Calu3 (cell line): ENCODE measurements at regions not wholly inside any gene's neighbourhood (a gene's known extent, or its start where the extent isn't known, plus 50 kb on each side); places are given as distances from the start of the nearest gene placed in this dataset.

Experiments
- BruUV-seq: library from RNA; stranded (reverse); fragments of 400-500 nt; replicated peaks from 2 replicates; lab custom pipeline; 2021; lab: Mats Ljungman, UMichigan
- CTCF ChIA-PET: fragments of 300-600 bp; sonication (Branson Sonifier 250); formaldehyde crosslinking; loops from one replicate; lab custom pipeline; 2022; ENCODE audit warnings: antibody characterized with exemption; lab: Charles Lee
- DNase-seq: peaks from one replicate; pipeline ENCODE4 v3.0.0; 2022
- H3K27ac Mint-ChIP-seq: one replicate; pipeline ENCODE4 v1.8.0; 2022; ENCODE audit warnings: mixed read lengths; ENCODE audit not compliant: unreplicated experiment
- H3K27me3 Mint-ChIP-seq: one replicate; pipeline ENCODE4 v1.8.0; 2022; ENCODE audit warnings: mixed read lengths; ENCODE audit not compliant: unreplicated experiment
- H3K36me3 Mint-ChIP-seq: one replicate; pipeline ENCODE4 v1.8.0; 2022; ENCODE audit warnings: mild to moderate bottlenecking, moderate library complexity, mixed read lengths; ENCODE audit not compliant: insufficient read depth, unreplicated experiment
- H3K4me1 Mint-ChIP-seq: one replicate; pipeline ENCODE4 v1.8.0; 2022; ENCODE audit warnings: mild to moderate bottlenecking, low read depth, mixed read lengths; ENCODE audit not compliant: unreplicated experiment
- H3K4me3 Mint-ChIP-seq: one replicate; pipeline ENCODE4 v1.8.0; 2022; ENCODE audit warnings: mild to moderate bottlenecking, low read depth, moderate library complexity, mixed read lengths; ENCODE audit not compliant: unreplicated experiment
- H3K9me3 Mint-ChIP-seq: one replicate; pipeline ENCODE4 v1.8.0; 2022; ENCODE audit warnings: low read depth, mixed read lengths; ENCODE audit not compliant: unreplicated experiment
- CTCF ChIP-seq: fragments of 200-600 bp; IDR thresholded peaks from one replicate; pipeline ENCODE4 v1.8.0; 2022; ENCODE audit warnings: antibody characterized with exemption; ENCODE audit not compliant: unreplicated experiment
- intact Hi-C: fragments of 100-400 bp; cut with micrococcal nuclease; formaldehyde crosslinking; loops from one replicate; pipeline ENCODE4 v1.10.0; 2022; ENCODE audit not compliant: unreplicated experiment

- intact Hi-C loops: no loop called here
- no TSS peak for BruUV-seq
- Mint-ChIP-seq H3K36me3 (no peaks in the 10 kb centered on the region), H3K4me3 (no peak overlapping the region), H3K27me3 (no peaks in the 10 kb centered on the region), H3K27ac (peak overlapping the region; percentile 27), H3K4me1 (no peaks in the 10 kb centered on the region), H3K9me3 (no peaks in the 10 kb centered on the region)
- CTCF ChIA-PET: interaction anchor here (1.0 to 1.2 kb wide), 2 partner anchors 25 to 29 kb away, joined by 3 to 4 read pairs; no protein-coding TSS in a partner anchor
- no peak for TF ChIP-seq CTCF
- DNase-seq: no peak
Observed at GRCh38 chr20:17874271-17875105, 94.1 kb downstream of the SNX5 start.

- DNase-seq: peak; percentile 21
- Mint-ChIP-seq H3K9me3 (no peaks in the 10 kb centered on the region), H3K4me1 (no peaks in the 10 kb centered on the region), H3K27me3 (no peaks in the 10 kb centered on the region), H3K36me3 (no peaks in the 10 kb centered on the region), H3K4me3 (no peak overlapping the region), H3K27ac (no peak overlapping the region)
- TF ChIP-seq CTCF: no peak
- intact Hi-C loops: no loop called here
- CTCF ChIA-PET: interaction anchor here (1.0 to 1.2 kb wide), 2 partner anchors 24 to 28 kb away, joined by 3 to 4 read pairs; no protein-coding TSS in a partner anchor
- no TSS peak for BruUV-seq
Observed at GRCh38 chr20:17873410-17874270, 95.0 kb downstream of the SNX5 start.

- H3K27me3 Mint-ChIP-seq: no peaks in the 10 kb centered on the region
- no TSS peak for BruUV-seq
- no peak overlapping the region for H3K4me3 Mint-ChIP-seq
- CTCF ChIA-PET: interaction anchor here (1.2 kb wide), 1 partner anchor 27 kb away, joined by 4 read pairs; no protein-coding TSS in a partner anchor
- H3K9me3 Mint-ChIP-seq: no peaks in the 10 kb centered on the region
- no peak for TF ChIP-seq CTCF
- no peak overlapping the region for H3K27ac Mint-ChIP-seq
- H3K36me3 Mint-ChIP-seq: no peaks in the 10 kb centered on the region
- DNase-seq: no peak
- intact Hi-C loops: no loop called here
- no peaks in the 10 kb centered on the region for H3K4me1 Mint-ChIP-seq
Observed at GRCh38 chr20:17872959-17873358, 95.6 kb downstream of the SNX5 start.

GRCh38 chr20:17872434-17872833 lies 96.2 kb downstream of the SNX5 start:
- no peak for TF ChIP-seq CTCF
- Mint-ChIP-seq H3K36me3 (no peaks in the 10 kb centered on the region), H3K27ac (peak overlapping the region; percentile 20), H3K4me3 (no peak overlapping the region), H3K4me1 (no peaks in the 10 kb centered on the region), H3K9me3 (no peaks in the 10 kb centered on the region), H3K27me3 (no peaks in the 10 kb centered on the region)
- intact Hi-C loops: no loop called here
- BruUV-seq: no TSS peak
- CTCF ChIA-PET: no interaction called here
- no peak for DNase-seq
